Cardiac fibroblast (primary cell): ENCODE measurements at regions not wholly inside any gene's neighbourhood (a gene's known extent, or its start where the extent isn't known, plus 50 kb on each side); places are given as distances from the start of the nearest gene placed in this dataset.
A peak's percentile ranks its signal among the peaks of the same experiment; 100 is the strongest.

Experiments used
- DNase-seq, 2 donors: peaks; one replicate each; pipeline versions ENCODE4 v3.0.0 to v3.0.0-alpha.2; 2010; ENCODE audit warnings: low read depth in 2 of 2
- H3K4me3 ChIP-seq, 2 donors: replicated peaks in 1 of 2; 1 replicate in 1 of 2; 2 replicates in 1 of 2; pipeline ENCODE4 v1.5.1; 2011; ENCODE audit warnings: low read depth in 2 of 2, low read length in 2 of 2, mild to moderate bottlenecking in 2 of 2, moderate library complexity in 1 of 2
- CTCF ChIP-seq: IDR thresholded peaks from one replicate; pipeline ENCODE4 v1.5.1; 2011; ENCODE audit warnings: low read depth, mild to moderate bottlenecking, low read length, inconsistent platforms

DNA sequence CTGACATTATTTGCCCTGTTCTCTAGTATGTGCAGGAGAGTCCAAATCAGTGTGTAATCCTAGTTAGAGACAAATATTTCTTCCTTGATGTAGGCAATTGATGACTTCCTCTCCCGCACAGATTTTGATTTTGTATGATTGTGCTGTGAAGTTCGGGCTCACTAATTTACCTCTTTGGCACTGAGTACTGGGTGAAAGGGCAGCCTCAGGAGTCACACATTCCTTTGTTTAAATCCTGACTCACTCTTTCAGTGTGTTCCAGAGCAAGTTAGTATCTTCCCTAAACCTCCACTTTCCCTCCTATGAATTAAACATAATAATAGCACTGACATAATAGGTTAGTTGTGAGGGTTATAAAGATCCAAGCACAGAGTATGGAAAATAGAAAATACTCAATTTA is 269.7 kb downstream of the ISL1 start:
- H3K4me3 ChIP-seq: no peak overlapping the region
- TF ChIP-seq CTCF: no peak
- DNase-seq: no peak

GRCh38 chr5:51657340-51658240 is 274.3 kb downstream of the ISL1 start:
- no peak for TF ChIP-seq CTCF
- no peak overlapping the region for H3K4me3 ChIP-seq
- DNase-seq: peak in 1 of 2 donors; percentile 12

GRCh38 chr5:51661646-51662265 is 278.5 kb downstream of the ISL1 start:
- DNase-seq: no peak
- no peak for TF ChIP-seq CTCF
- no peak overlapping the region for H3K4me3 ChIP-seq

- no peak overlapping the region for H3K4me3 ChIP-seq
- TF ChIP-seq CTCF: no peak
These were observed 281.4 kb downstream of the ISL1 start for GRCh38 chr5:51664491-51665250.

DNA sequence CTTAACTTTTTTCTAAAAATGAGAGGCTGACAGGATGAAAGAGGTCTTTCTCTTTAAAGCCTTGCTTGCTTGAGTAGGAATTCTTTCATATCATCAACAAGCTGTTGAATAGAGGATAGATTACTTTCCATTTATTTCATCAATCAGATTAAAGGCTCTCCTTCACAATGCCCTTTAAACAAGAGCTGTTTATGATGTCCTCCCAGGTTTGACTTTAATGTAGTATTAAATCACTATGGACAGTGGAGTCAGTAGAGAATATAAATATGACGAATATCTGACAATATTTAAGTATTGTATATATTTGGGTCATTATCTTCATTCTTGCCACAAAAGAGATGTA is 282.0 kb downstream of the ISL1 start:
- no peak overlapping the region for H3K4me3 ChIP-seq
- no peak for TF ChIP-seq CTCF

More at GRCh38 chr5:51664491-51665250, 281.4 kb downstream of the ISL1 start:
- DNase-seq: no peak

GRCh38 chr5:51669095-51669494 is 285.8 kb downstream of the ISL1 start:
- no peak overlapping the region for H3K4me3 ChIP-seq
- TF ChIP-seq CTCF: no peak
- DNase-seq: no peak

More for the DNA sequence above, 282.0 kb downstream of the ISL1 start:
- DNase-seq: no peak
